Transverse colon (tissue), 4 donors: ENCODE measurements at regions not wholly inside any gene's neighbourhood (a gene's known extent, or its start where the extent isn't known, plus 50 kb on each side); places are given as distances from the start of the nearest gene placed in this dataset.

ENCODE experiments used
- DNase-seq: peaks from one replicate; pipeline ENCODE4 v3.0.0-alpha.2; 2019
- H3K27ac ChIP-seq, 4 donors: fragments of 200-600 bp; sonication (generic); 2 replicates each; pipeline ENCODE4 v1.5.1; 2016 to 2018; ENCODE audit warnings: inconsistent platforms in 4 of 4
- H3K27me3 ChIP-seq: fragments of 200-600 bp; sonication (generic); 2 replicates; pipeline ENCODE4 v1.5.1; 2017; ENCODE audit warnings: inconsistent platforms
- H3K36me3 ChIP-seq, 4 donors: fragments of 200-600 bp; sonication (generic); 2 replicates each; pipeline ENCODE4 v1.5.1; 2017 to 2019; ENCODE audit warnings: inconsistent platforms in 4 of 4
- H3K4me1 ChIP-seq, 4 donors: fragments of 200-600 bp; sonication (generic); 2 replicates each; pipeline ENCODE4 v1.5.1; 2017 to 2020; ENCODE audit warnings: inconsistent platforms in 4 of 4
- H3K4me3 ChIP-seq, 4 donors: fragments of 200-600 bp; sonication (generic); 1 replicate in 1 of 4; 2 replicates in 3 of 4; pipeline versions ENCODE4 v1.5.1 to v1.6.1; 2017 to 2019; ENCODE audit warnings: inconsistent platforms in 4 of 4
- H3K9me3 ChIP-seq, 2 donors: fragments of 200-600 bp; sonication (generic); 2 replicates each; pipeline ENCODE4 v1.5.1; 2017 to 2019; ENCODE audit warnings: inconsistent platforms in 2 of 2
- CTCF ChIP-seq, 5 experiments: fragments of 200-600 bp in 3 of 5; fragments of 450-650 bp in 2 of 5; sonication (generic) in 3 of 5; IDR thresholded peaks; 1 replicate in 2 of 5; 2 replicates in 3 of 5; pipeline ENCODE4 v1.5.1; 2016 to 2017; ENCODE audit warnings: antibody characterized with exemption in 5 of 5, inconsistent platforms in 3 of 5, mild to moderate bottlenecking in 2 of 5, moderate library complexity in 1 of 5
- EP300 ChIP-seq: sonication (generic); formaldehyde crosslinking; IDR thresholded peaks from one replicate; pipeline ENCODE4 v1.6.1; 2017; ENCODE audit warnings: antibody characterized with exemption, low read depth
- POLR2A ChIP-seq: fragments of 450-650 bp; IDR thresholded peaks from one replicate; pipeline ENCODE4 v1.6.1; 2016; ENCODE audit warnings: antibody characterized with exemption, mild to moderate bottlenecking, moderate library complexity
- POLR2AphosphoS5 ChIP-seq, 3 donors: sonication (generic); formaldehyde crosslinking; IDR thresholded peaks; one replicate each; pipeline ENCODE4 v1.6.1; 2016; ENCODE audit warnings: antibody characterized with exemption in 3 of 3
- WGBS, 2 donors: methylation state at CpG; one replicate each; pipeline ENCODE4 v1.1.5; 2018; ENCODE audit warnings: low coverage in 1 of 2; 5-methylcytosine and 5-hydroxymethylcytosine counted together
- in situ Hi-C, 4 donors: fragments of 200-750 bp; cut with MboI; loops; one replicate each; pipeline versions ENCODE4 v1.15.0 to v1.15.1; 2017; ENCODE audit warnings: low sequenced_read_pairs in 3 of 4, low pct_ligation_motif_present in 1 of 4, low pct_unique_long_range_greater_than_20kb in 1 of 4
- intact Hi-C: fragments of 100-400 bp; cut with DNase I; formaldehyde crosslinking; loops from one replicate; pipeline ENCODE4 v1.15.1; 2023; ENCODE audit warnings: low total_unique reads

GRCh38 chr15:94631608-94632007 is 400.2 kb downstream of the MCTP2 start:
- in situ Hi-C loops (no loop called here), intact Hi-C loops (loop anchor here (10.0 kb wide), 1 partner anchor 57 kb away; no protein-coding TSS in a partner anchor)
- WGBS, 2 donors, result 66% methylated on average over 6 of the region's 6 CpGs; no CpG with 5 or more reads in 1 of the 2 donors
- TF ChIP-seq POLR2A (no peak), POLR2AphosphoS5 (IDR thresholded peaks at IDR 0.05) (no peak), CTCF (IDR thresholded peaks at IDR 0.05) (no peak), EP300 (no peak)
- Histone ChIP-seq H3K27me3 (no peaks in the 10 kb centered on the region), H3K4me1 (no peaks in the 10 kb centered on the region), H3K9me3 (no peaks in the 10 kb centered on the region), H3K27ac (no peak overlapping the region), H3K4me3 (no peak overlapping the region), H3K36me3 (no peaks in the 10 kb centered on the region)
- no peak for DNase-seq

GRCh38 chr15:94638183-94638582 is 406.8 kb downstream of the MCTP2 start:
- intact Hi-C loops (loop anchor here (10.0 kb wide), 1 partner anchor 63 kb away; no protein-coding TSS in a partner anchor), in situ Hi-C loops (no loop called here)
- no peak for TF ChIP-seq POLR2A
- H3K27me3 ChIP-seq, result no peaks in the 10 kb centered on the region
- H3K4me3 ChIP-seq, result no peak overlapping the region
- DNase-seq, result no peak
- 13 to 69% methylated on average over 1 to 6 of the region's 6 CpGs for WGBS, 2 donors
- H3K9me3 ChIP-seq, result no peaks in the 10 kb centered on the region
- H3K36me3 ChIP-seq, result no peaks in the 10 kb centered on the region
- H3K4me1 ChIP-seq, result no peaks in the 10 kb centered on the region
- H3K27ac ChIP-seq, result no peak overlapping the region

GRCh38 chr15:94639701-94640100 is 408.3 kb downstream of the MCTP2 start:
- H3K4me3 ChIP-seq, result no peak overlapping the region
- no peaks in the 10 kb centered on the region for H3K4me1 ChIP-seq
- TF ChIP-seq CTCF (IDR thresholded peaks at IDR 0.05) (no peak), POLR2AphosphoS5 (IDR thresholded peaks at IDR 0.05) (no peak), POLR2A (no peak), EP300 (no peak)
- no peaks in the 10 kb centered on the region for H3K27me3 ChIP-seq
- intact Hi-C loops (loop anchor here (10.0 kb wide), 1 partner anchor 65 kb away; no protein-coding TSS in a partner anchor), in situ Hi-C loops (loop anchor here in 1 of 4 donors (10.0 kb wide), 1 partner anchor 65 kb away; no protein-coding TSS in a partner anchor)
- DNase-seq, result no peak
- H3K36me3 ChIP-seq, result no peaks in the 10 kb centered on the region
- WGBS, 2 donors, result 77 to 83% methylated on average over 4 of the region's 4 CpGs
- H3K9me3 ChIP-seq, result no peaks in the 10 kb centered on the region
- no peak overlapping the region for H3K27ac ChIP-seq

- H3K4me3 ChIP-seq, result no peak overlapping the region
- no peak overlapping the region for H3K27ac ChIP-seq
- no peaks in the 10 kb centered on the region for H3K27me3 ChIP-seq
- intact Hi-C loops, result no loop called here
- DNase-seq, result no peak
- in situ Hi-C loops, result loop anchor here in 1 of 4 donors (10.0 kb wide), 1 partner anchor 60 kb away; no protein-coding TSS in a partner anchor
- WGBS, 2 donors, result 53 to 80% methylated on average over 1 of the region's 1 CpG
- no peak for TF ChIP-seq POLR2AphosphoS5 (IDR thresholded peaks at IDR 0.05)
- TF ChIP-seq EP300, result no peak
- no peaks in the 10 kb centered on the region for H3K4me1 ChIP-seq
- H3K9me3 ChIP-seq, result no peaks in the 10 kb centered on the region
- H3K36me3 ChIP-seq, result no peaks in the 10 kb centered on the region
These were observed 413.1 kb downstream of the MCTP2 start for GRCh38 chr15:94644433-94644832.

GRCh38 chr15:94653071-94653470 is 421.7 kb downstream of the MCTP2 start:
- no peaks in the 10 kb centered on the region for H3K4me1 ChIP-seq
- H3K36me3 ChIP-seq, result no peaks in the 10 kb centered on the region
- no peaks in the 10 kb centered on the region for H3K27me3 ChIP-seq
- H3K27ac ChIP-seq, result no peak overlapping the region
- no peak for TF ChIP-seq POLR2A
- no peak for TF ChIP-seq CTCF (IDR thresholded peaks at IDR 0.05)
- no peak for TF ChIP-seq POLR2AphosphoS5 (IDR thresholded peaks at IDR 0.05)
- no peak for TF ChIP-seq EP300
- in situ Hi-C loops, result loop anchor here in 1 of 4 donors (25.0 kb wide), 1 partner anchor 1734 kb away; no protein-coding TSS in a partner anchor
- intact Hi-C loops, result no loop called here
- H3K9me3 ChIP-seq, result no peaks in the 10 kb centered on the region
- 82 to 89% methylated on average over 3 to 6 of the region's 6 CpGs for WGBS, 2 donors
- H3K4me3 ChIP-seq, result no peak overlapping the region
- DNase-seq, result no peak
